Mucosa of descending colon (tissue), 3 donors: ENCODE measurements at regions not wholly inside any gene's neighbourhood (a gene's known extent, or its start where the extent isn't known, plus 50 kb on each side); places are given as distances from the start of the nearest gene placed in this dataset.

ENCODE experiments used
- ATAC-seq: fragments of 200-7000 bp; cut with Tn5 transposase; one replicate; pipeline ENCODE4 v1.9.1; 2020; ENCODE audit warnings: mild to moderate bottlenecking, moderate library complexity
- DNase-seq, 3 donors: peaks; one replicate each; pipeline ENCODE4 v3.0.0-alpha.2; 2020
- H3K36me3 ChIP-seq: fragments of 200-600 bp; one replicate; pipeline ENCODE4 v1.8.0; 2021; ENCODE audit warnings: low read depth, mild to moderate bottlenecking
- H3K4me1 ChIP-seq: fragments of 200-600 bp; one replicate; pipeline ENCODE4 v1.8.0; 2021; ENCODE audit warnings: low read depth, mild to moderate bottlenecking
- H3K4me3 ChIP-seq: fragments of 200-600 bp; one replicate; pipeline ENCODE4 v1.8.0; 2021; ENCODE audit warnings: mild to moderate bottlenecking
- H3K9me3 ChIP-seq: fragments of 200-600 bp; one replicate; pipeline ENCODE4 v1.8.0; 2021; ENCODE audit warnings: mild to moderate bottlenecking
- CTCF ChIP-seq: fragments of 200-600 bp; IDR thresholded peaks from one replicate; pipeline ENCODE4 v1.8.0; 2022; ENCODE audit warnings: antibody characterized with exemption, mild to moderate bottlenecking
- intact Hi-C, 2 donors: fragments of 100-400 bp; cut with DNase I in 1 of 2; cut with micrococcal nuclease in 1 of 2; formaldehyde crosslinking; loops; one replicate each; pipeline versions ENCODE4 v1.11.0 to v1.11.1; 2022; cut with DNase I, micrococcal nuclease
- donor health status: DM: no; HTN: no; CAD: no; lungs with moderate emphysema.
- donor health status: DM: no; HTN: no; CAD: no.
- donor health status: DM: no; HTN: yes; CAD: no.

- ATAC-seq (peak; percentile 42), DNase-seq (no peak)
- intact Hi-C loops: no loop called here
- Histone ChIP-seq H3K9me3 (no peaks in the 10 kb centered on the region), H3K4me3 (no peak overlapping the region), H3K36me3 (no peaks in the 10 kb centered on the region), H3K4me1 (no peaks in the 10 kb centered on the region)
- TF ChIP-seq CTCF: no peak
Observed at GRCh38 chr6:113481458-113481857, 375.7 kb upstream of the MARCKS start.

GRCh38 chr6:113481910-113482309, 375.2 kb upstream of the MARCKS start:
- Histone ChIP-seq H3K4me3 (no peak overlapping the region), H3K9me3 (no peaks in the 10 kb centered on the region), H3K4me1 (no peaks in the 10 kb centered on the region), H3K36me3 (no peaks in the 10 kb centered on the region)
- no peak for DNase-seq
- intact Hi-C loops: no loop called here
- TF ChIP-seq CTCF: no peak
- ATAC-seq: no peak

- Histone ChIP-seq H3K4me1 (no peaks in the 10 kb centered on the region), H3K36me3 (no peaks in the 10 kb centered on the region), H3K4me3 (no peak overlapping the region), H3K9me3 (no peaks in the 10 kb centered on the region)
- TF ChIP-seq CTCF: no peak
- DNase-seq (no peak), ATAC-seq (no peak)
- intact Hi-C loops: no loop called here
Observed at GRCh38 chr6:113482771-113483170, 374.4 kb upstream of the MARCKS start.

- no peak overlapping the region for H3K4me3 ChIP-seq
- TF ChIP-seq CTCF: no peak
- no peaks in the 10 kb centered on the region for H3K9me3 ChIP-seq
- intact Hi-C loops: no loop called here
- ATAC-seq (no peak), DNase-seq (no peak)
- no peaks in the 10 kb centered on the region for H3K36me3 ChIP-seq
- no peaks in the 10 kb centered on the region for H3K4me1 ChIP-seq
Observed at GRCh38 chr6:113486199-113486598, 370.9 kb upstream of the MARCKS start.

GRCh38 chr6:113487489-113488058, 369.6 kb upstream of the MARCKS start:
- no peak overlapping the region for H3K4me3 ChIP-seq
- no peaks in the 10 kb centered on the region for H3K9me3 ChIP-seq
- intact Hi-C loops: no loop called here
- no peaks in the 10 kb centered on the region for H3K36me3 ChIP-seq
- H3K4me1 ChIP-seq: no peaks in the 10 kb centered on the region
- DNase-seq (no peak), ATAC-seq (no peak)
- no peak for TF ChIP-seq CTCF

- ATAC-seq: no peak
- TF ChIP-seq CTCF: no peak
- no peaks in the 10 kb centered on the region for H3K36me3 ChIP-seq
- intact Hi-C loops: no loop called here
- no peak for DNase-seq
- no peak overlapping the region for H3K4me3 ChIP-seq
- no peaks in the 10 kb centered on the region for H3K4me1 ChIP-seq
- no peaks in the 10 kb centered on the region for H3K9me3 ChIP-seq
Observed at GRCh38 chr6:113488061-113488460, 369.1 kb upstream of the MARCKS start.
